RCC 7860 (cell line): ENCODE measurements at regions not wholly inside any gene's neighbourhood (a gene's known extent, or its start where the extent isn't known, plus 50 kb on each side); places are given as distances from the start of the nearest gene placed in this dataset.
"Not testable (repeated sequence)": the region's sequence is repeated elsewhere in the genome, so short reads cannot be mapped to it uniquely, and the experiment has no call there.

Experiments
- DNase-seq: peaks from one replicate; pipeline ENCODE4 v3.0.0-alpha.2; 2015; ENCODE audit warnings: low spot score
- FAIRE-seq: peaks from 2 replicates; lab custom pipeline; 2012; peaks lifted over from hg19 to GRCh38; lab: Jason Lieb, UNC

- DNase-seq (no peak), FAIRE-seq (no peak)
Measured at GRCh38 chr21:28385845-28386244, 606.8 kb downstream of the LTN1 start.

GRCh38 chr21:28381000-28381745, 611.5 kb downstream of the LTN1 start:
- not testable (repeated sequence) for DNase-seq, FAIRE-seq

GRCh38 chr21:28380241-28380640, 612.4 kb downstream of the LTN1 start:
- DNase-seq (no peak), FAIRE-seq (no peak)

- FAIRE-seq (no peak), DNase-seq (no peak)
Measured at GRCh38 chr21:28378026-28378425, 614.7 kb downstream of the LTN1 start.

GRCh38 chr21:28375708-28376385, 616.8 kb downstream of the LTN1 start:
- DNase-seq (no peak), FAIRE-seq (no peak)

- FAIRE-seq (no peak), DNase-seq (no peak)
Measured at GRCh38 chr21:28374881-28375280, 617.8 kb downstream of the LTN1 start.

- FAIRE-seq (no peak), DNase-seq (no peak)
Measured at GRCh38 chr21:28371713-28372112, 621.0 kb downstream of the LTN1 start.

- DNase-seq (no peak), FAIRE-seq (no peak)
Measured at GRCh38 chr21:28359300-28359699, 633.4 kb downstream of the LTN1 start.

GRCh38 chr21:28358702-28359101, 634.0 kb downstream of the LTN1 start:
- FAIRE-seq: no peak
- DNase-seq: no peak

GRCh38 chr21:28358170-28358569, 634.5 kb downstream of the LTN1 start:
- DNase-seq: no peak
- no peak for FAIRE-seq

- DNase-seq (no peak), FAIRE-seq (no peak)
Measured at GRCh38 chr21:28357743-28358142, 634.9 kb downstream of the LTN1 start.

- no peak for FAIRE-seq
- no peak for DNase-seq
Measured at GRCh38 chr21:28356422-28356821, 636.3 kb downstream of the LTN1 start.

- FAIRE-seq (no peak), DNase-seq (no peak)
Measured at GRCh38 chr21:28345934-28346333, 646.7 kb downstream of the LTN1 start.

GRCh38 chr21:28344985-28345384, 647.7 kb downstream of the LTN1 start:
- no peak for FAIRE-seq
- DNase-seq: no peak

GRCh38 chr21:28342212-28342810, 650.4 kb downstream of the LTN1 start:
- no peak for DNase-seq
- no peak for FAIRE-seq

- DNase-seq (no peak), FAIRE-seq (no peak)
Measured at GRCh38 chr21:28339403-28339802, 653.3 kb downstream of the LTN1 start.

GRCh38 chr21:28338701-28339305, 653.9 kb downstream of the LTN1 start:
- DNase-seq: no peak
- no peak for FAIRE-seq

- FAIRE-seq: peak; percentile 55
Measured at GRCh38 chr21:28337315-28337714, 655.4 kb downstream of the LTN1 start.

GRCh38 chr21:28336314-28336713, 656.4 kb downstream of the LTN1 start:
- FAIRE-seq: peak; percentile 79
- peak; percentile 51 for DNase-seq

More at GRCh38 chr21:28337315-28337714, 655.4 kb downstream of the LTN1 start:
- peak; percentile 28 for DNase-seq

- peak; percentile 86 for FAIRE-seq
- peak; percentile 56 for DNase-seq
Measured at GRCh38 chr21:28334407-28334806, 658.3 kb downstream of the LTN1 start.

- FAIRE-seq (no peak), DNase-seq (no peak)
Measured at GRCh38 chr21:28333578-28334075, 659.0 kb downstream of the LTN1 start.
